A673 (cell line): ENCODE measurements at regions not wholly inside any gene's neighbourhood (a gene's known extent, or its start where the extent isn't known, plus 50 kb on each side); places are given as distances from the start of the nearest gene placed in this dataset.

Experiments used
- BruUV-seq: library from RNA; stranded (reverse); fragments of 400-500 nt; replicated peaks from 2 replicates; lab custom pipeline; 2021; lab: Mats Ljungman, UMichigan
- CTCF ChIA-PET: fragments of 300-600 bp; sonication (Branson Sonifier 250); formaldehyde crosslinking; loops from one replicate; lab custom pipeline; 2022; ENCODE audit warnings: antibody characterized with exemption; lab: Charles Lee
- POLR2A ChIA-PET: fragments of 300-600 bp; sonication (Branson Sonifier 250); formaldehyde crosslinking; loops from one replicate; lab custom pipeline; 2022; ENCODE audit warnings: antibody characterized with exemption; ENCODE audit not compliant: low non-redundant PET; lab: Charles Lee
- DNase-seq: peaks from one replicate; pipeline ENCODE4 v3.0.0-alpha.2; 2015; ENCODE audit warnings: low spot score
- H3K27ac ChIP-seq: fragments of 200-600 bp; sonication (generic); 2 replicates; pipeline ENCODE4 v1.5.1; 2016; ENCODE audit warnings: mixed run types, low read depth, mild to moderate bottlenecking, mixed read lengths, antibody characterized with exemption, low read length; ENCODE audit not compliant: poor library complexity, severe bottlenecking
- H3K27me3 ChIP-seq: fragments of 200-600 bp; sonication (generic); replicated peaks from 2 replicates; pipeline ENCODE4 v1.6.1; 2017; ENCODE audit warnings: mixed run types, low read depth, mild to moderate bottlenecking, mixed read lengths, antibody characterized with exemption, low read length; ENCODE audit not compliant: insufficient read depth, poor library complexity
- H3K36me3 ChIP-seq: fragments of 200-600 bp; sonication (generic); 2 replicates; pipeline ENCODE4 v1.6.1; 2016; ENCODE audit warnings: mixed run types, mild to moderate bottlenecking, mixed read lengths, antibody characterized with exemption, low read length; ENCODE audit not compliant: insufficient read depth, poor library complexity, severe bottlenecking
- H3K4me1 ChIP-seq: fragments of 200-600 bp; sonication (generic); 2 replicates; pipeline ENCODE4 v1.6.1; 2017; ENCODE audit warnings: mixed run types, mild to moderate bottlenecking, mixed read lengths, antibody characterized with exemption, low read length; ENCODE audit not compliant: insufficient read depth, poor library complexity, severe bottlenecking
- H3K4me3 ChIP-seq: fragments of 200-600 bp; sonication (generic); 2 replicates; pipeline ENCODE4 v1.5.1; 2016; ENCODE audit warnings: low read depth, mixed run types, mild to moderate bottlenecking, mixed read lengths, low read length; ENCODE audit not compliant: poor library complexity, severe bottlenecking
- H3K9me3 ChIP-seq: fragments of 200-600 bp; sonication (generic); 2 replicates; pipeline ENCODE4 v1.6.1; 2016; ENCODE audit warnings: mixed run types, low read depth, mild to moderate bottlenecking, mixed read lengths, antibody characterized with exemption, low read length; ENCODE audit not compliant: poor library complexity, severe bottlenecking
- CTCF ChIP-seq: fragments of 300-800, 200-600 bp; sonication (generic); conservative IDR thresholded peaks from 2 replicates; pipeline ENCODE4 v1.5.1; 2017; ENCODE audit warnings: low read depth, mild to moderate bottlenecking, antibody characterized with exemption, low read length, moderate library complexity, mixed read lengths
- EZH2 ChIP-seq: fragments of 200-600 bp; sonication (generic); IDR thresholded peaks from 2 replicates; pipeline ENCODE4 v1.6.1; 2017; ENCODE audit warnings: borderline replicate concordance, low read depth, mild to moderate bottlenecking, mixed read lengths, antibody characterized with exemption, low read length; ENCODE audit not compliant: poor library complexity, severe bottlenecking
- intact Hi-C: fragments of 100-400 bp; cut with micrococcal nuclease; formaldehyde crosslinking; loops from one replicate; pipeline ENCODE4 v1.10.0; 2022; ENCODE audit not compliant: unreplicated experiment

GRCh38 chr14:59041308-59041707 lies 147.2 kb upstream of the DAAM1 start:
- Histone ChIP-seq H3K4me1 (no peaks in the 10 kb centered on the region), H3K27me3 (no peaks in the 10 kb centered on the region), H3K27ac (no peak overlapping the region), H3K9me3 (no peaks in the 10 kb centered on the region), H3K36me3 (no peaks in the 10 kb centered on the region), H3K4me3 (no peak overlapping the region)
- DNase-seq = no peak
- TF ChIP-seq CTCF = no peak
- no peak for TF ChIP-seq EZH2
- intact Hi-C loops = no loop called here
- no TSS peak for BruUV-seq
- ChIA-PET CTCF (no interaction called here), POLR2A (no interaction called here)

GRCh38 chr14:59044707-59045106 lies 143.8 kb upstream of the DAAM1 start:
- Histone ChIP-seq H3K4me1 (no peaks in the 10 kb centered on the region), H3K27ac (no peak overlapping the region), H3K27me3 (peaks cover 7% of the 10 kb centered on the region), H3K36me3 (no peaks in the 10 kb centered on the region), H3K4me3 (no peak overlapping the region), H3K9me3 (no peaks in the 10 kb centered on the region)
- no TSS peak for BruUV-seq
- ChIA-PET POLR2A (no interaction called here), CTCF (no interaction called here)
- intact Hi-C loops = no loop called here
- TF ChIP-seq EZH2 (no peak), CTCF (no peak)
- DNase-seq = no peak

GRCh38 chr14:59046746-59047145 lies 141.7 kb upstream of the DAAM1 start:
- TF ChIP-seq CTCF = no peak
- H3K4me1 ChIP-seq = no peaks in the 10 kb centered on the region
- H3K27ac ChIP-seq = no peak overlapping the region
- H3K9me3 ChIP-seq = no peaks in the 10 kb centered on the region
- POLR2A ChIA-PET = no interaction called here
- CTCF ChIA-PET = no interaction called here
- no peak for DNase-seq
- no TSS peak for BruUV-seq
- H3K36me3 ChIP-seq = no peaks in the 10 kb centered on the region
- H3K4me3 ChIP-seq = no peak overlapping the region
- intact Hi-C loops = no loop called here
- peaks cover 13% of the 10 kb centered on the region for H3K27me3 ChIP-seq
